GM21717 (cell line): ENCODE measurements at regions not wholly inside any gene's neighbourhood (a gene's known extent, or its start where the extent isn't known, plus 50 kb on each side); places are given as distances from the start of the nearest gene placed in this dataset.
"Not testable (repeated sequence)": the region's sequence is repeated elsewhere in the genome, so short reads cannot be mapped to it uniquely, and the experiment has no call there.

Experiments used
- ATAC-seq: cut with Tn5 transposase; IDR thresholded peaks from one replicate; pipeline ENCODE4 v1.9.1; 2021; ENCODE audit warnings: mild to moderate bottlenecking, moderate library complexity; ENCODE audit not compliant: unreplicated experiment

GRCh38 chr2:115904516-115904915, 1462.1 kb downstream of the DPP10 start:
- no peak for ATAC-seq

- ATAC-seq: no peak
Measured at GRCh38 chr2:115908731-115909130, 1466.3 kb downstream of the DPP10 start.

GRCh38 chr2:115910270-115910669, 1467.8 kb downstream of the DPP10 start:
- ATAC-seq: no peak

- no peak for ATAC-seq
Measured at GRCh38 chr2:115913921-115914320, 1471.5 kb downstream of the DPP10 start.

- ATAC-seq: no peak
Measured at GRCh38 chr2:115921541-115921940, 1479.1 kb downstream of the DPP10 start.

- ATAC-seq: no peak
Measured at GRCh38 chr2:115939902-115940301, 1497.5 kb downstream of the DPP10 start.

- no peak for ATAC-seq
Measured at GRCh38 chr2:115942800-115943199, 1500.4 kb downstream of the DPP10 start.

GRCh38 chr2:115946341-115946740, 1503.9 kb downstream of the DPP10 start:
- ATAC-seq: no peak

GRCh38 chr2:115946891-115947290, 1504.5 kb downstream of the DPP10 start:
- ATAC-seq: no peak

- no peak for ATAC-seq
Measured at GRCh38 chr2:115976916-115977315, 1534.5 kb downstream of the DPP10 start.

- no peak for ATAC-seq
Measured at GRCh38 chr2:115999039-115999438, 1556.6 kb downstream of the DPP10 start.

- no peak for ATAC-seq
Measured at GRCh38 chr2:116023026-116023425, 1580.6 kb downstream of the DPP10 start.

GRCh38 chr2:116038758-116039157, 1596.3 kb downstream of the DPP10 start:
- ATAC-seq: not testable (repeated sequence)

GRCh38 chr2:116042530-116042929, 1600.1 kb downstream of the DPP10 start:
- no peak for ATAC-seq

GRCh38 chr2:116057538-116057937, 1615.1 kb downstream of the DPP10 start:
- no peak for ATAC-seq

GRCh38 chr2:116061023-116061422, 1618.6 kb downstream of the DPP10 start:
- no peak for ATAC-seq

GRCh38 chr2:116073731-116074130, 1631.3 kb downstream of the DPP10 start:
- no peak for ATAC-seq

GRCh38 chr2:116074161-116074560, 1631.7 kb downstream of the DPP10 start:
- no peak for ATAC-seq

GRCh38 chr2:116088236-116088635, 1645.8 kb downstream of the DPP10 start:
- no peak for ATAC-seq

- no peak for ATAC-seq
Measured at GRCh38 chr2:116094196-116094595, 1651.8 kb downstream of the DPP10 start.

GRCh38 chr2:116095636-116096035, 1653.2 kb downstream of the DPP10 start:
- no peak for ATAC-seq

GRCh38 chr2:116098049-116098448, 1655.6 kb downstream of the DPP10 start:
- no peak for ATAC-seq

- ATAC-seq: no peak
Measured at GRCh38 chr2:116109471-116109870, 1667.0 kb downstream of the DPP10 start.

GRCh38 chr2:116117845-116118244, 1675.4 kb downstream of the DPP10 start:
- ATAC-seq: no peak
